GM18526 (cell line): ENCODE measurements at regions not wholly inside any gene's neighbourhood (a gene's known extent, or its start where the extent isn't known, plus 50 kb on each side); places are given as distances from the start of the nearest gene placed in this dataset.

Experiments
- POLR2A ChIP-seq: IDR thresholded peaks from 3 replicates; pipeline ENCODE4 v1.6.1; 2011; ENCODE audit not compliant: insufficient read length; ENCODE audit errors: extremely low read depth

GRCh38 chr2:7940723-7941122, 741.1 kb upstream of the ID2 start:
- TF ChIP-seq POLR2A = no peak

- TF ChIP-seq POLR2A = no peak
These were observed 738.4 kb upstream of the ID2 start for GRCh38 chr2:7943446-7943845.

- TF ChIP-seq POLR2A = no peak
These were observed 736.8 kb upstream of the ID2 start for GRCh38 chr2:7945026-7945425.

- no peak for TF ChIP-seq POLR2A
These were observed 731.7 kb upstream of the ID2 start for GRCh38 chr2:7950035-7950612.

- TF ChIP-seq POLR2A = no peak
These were observed 730.9 kb upstream of the ID2 start for GRCh38 chr2:7951001-7951400.

- TF ChIP-seq POLR2A = no peak
These were observed 730.4 kb upstream of the ID2 start for GRCh38 chr2:7951490-7951889.

GRCh38 chr2:7952046-7952745, 729.7 kb upstream of the ID2 start:
- TF ChIP-seq POLR2A = no peak

- TF ChIP-seq POLR2A = no peak
These were observed 728.7 kb upstream of the ID2 start for GRCh38 chr2:7953195-7953594.

- TF ChIP-seq POLR2A = no peak
These were observed 727.6 kb upstream of the ID2 start for GRCh38 chr2:7954234-7954633.

- TF ChIP-seq POLR2A = no peak
These were observed 725.6 kb upstream of the ID2 start for GRCh38 chr2:7956126-7956689.

- no peak for TF ChIP-seq POLR2A
These were observed 720.3 kb upstream of the ID2 start for GRCh38 chr2:7961550-7961949.

- no peak for TF ChIP-seq POLR2A
These were observed 719.7 kb upstream of the ID2 start for GRCh38 chr2:7962161-7962560.

GRCh38 chr2:7963787-7964186, 718.1 kb upstream of the ID2 start:
- no peak for TF ChIP-seq POLR2A

GRCh38 chr2:7966032-7966431, 715.8 kb upstream of the ID2 start:
- no peak for TF ChIP-seq POLR2A

- TF ChIP-seq POLR2A = no peak
These were observed 714.0 kb upstream of the ID2 start for GRCh38 chr2:7967707-7968405.
